Panc1 (cell line): ENCODE measurements at regions not wholly inside any gene's neighbourhood (a gene's known extent, or its start where the extent isn't known, plus 50 kb on each side); places are given as distances from the start of the nearest gene placed in this dataset.

ENCODE experiments used
- POLR2AphosphoS5 ChIP-seq: IDR thresholded peaks from 2 replicates; pipeline ENCODE4 v1.6.1; 2012; ENCODE audit warnings: mild to moderate bottlenecking, low read depth, low read length, moderate library complexity
- SIN3A ChIP-seq: IDR thresholded peaks from 2 replicates; pipeline ENCODE4 v1.6.1; 2012; ENCODE audit warnings: low read depth, mild to moderate bottlenecking, low read length, moderate library complexity, borderline replicate concordance; ENCODE audit not compliant: insufficient read depth
- TCF7L2 ChIP-seq: IDR thresholded peaks from 2 replicates; pipeline ENCODE4 v1.6.1; 2011; ENCODE audit warnings: mild to moderate bottlenecking, low read depth, low read length, inconsistent platforms
- TF ChIP-seq, protein P1 (sequence below): fragments of 450-650 bp; IDR thresholded peaks from 2 replicates; pipeline ENCODE4 v1.5.1; 2017; ENCODE audit warnings: mild to moderate bottlenecking
- TF ChIP-seq, protein P2 (sequence below), 2 experiments: IDR thresholded peaks; 2 replicates each; pipeline ENCODE4 v1.6.1; 2011 to 2012; ENCODE audit warnings: low read depth in 2 of 2, control low read depth in 1 of 2, low read length in 1 of 2, mild to moderate bottlenecking in 1 of 2, moderate library complexity in 1 of 2; ENCODE audit not compliant: insufficient read depth in 1 of 2

DNA sequence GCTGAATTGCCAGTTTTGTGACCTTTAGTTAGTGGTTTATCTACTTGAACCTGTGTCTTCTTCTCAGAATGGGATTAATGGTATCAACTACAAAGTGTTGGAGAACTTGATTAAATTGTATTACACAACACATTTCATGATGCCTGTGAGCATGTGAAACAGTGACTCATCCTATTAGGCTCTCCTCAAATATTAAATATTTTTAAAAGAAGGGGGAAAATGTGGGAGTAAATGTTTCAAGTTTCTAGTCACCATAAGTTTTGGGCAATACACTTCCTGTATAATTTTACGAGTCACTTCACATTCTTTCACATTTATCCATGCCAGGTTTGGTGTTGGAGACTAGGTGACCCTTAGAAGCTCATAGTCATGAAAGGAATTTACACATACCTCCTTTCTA is 147.0 kb downstream of the HS3ST1 start:
- TF ChIP-seq, protein P1, sequence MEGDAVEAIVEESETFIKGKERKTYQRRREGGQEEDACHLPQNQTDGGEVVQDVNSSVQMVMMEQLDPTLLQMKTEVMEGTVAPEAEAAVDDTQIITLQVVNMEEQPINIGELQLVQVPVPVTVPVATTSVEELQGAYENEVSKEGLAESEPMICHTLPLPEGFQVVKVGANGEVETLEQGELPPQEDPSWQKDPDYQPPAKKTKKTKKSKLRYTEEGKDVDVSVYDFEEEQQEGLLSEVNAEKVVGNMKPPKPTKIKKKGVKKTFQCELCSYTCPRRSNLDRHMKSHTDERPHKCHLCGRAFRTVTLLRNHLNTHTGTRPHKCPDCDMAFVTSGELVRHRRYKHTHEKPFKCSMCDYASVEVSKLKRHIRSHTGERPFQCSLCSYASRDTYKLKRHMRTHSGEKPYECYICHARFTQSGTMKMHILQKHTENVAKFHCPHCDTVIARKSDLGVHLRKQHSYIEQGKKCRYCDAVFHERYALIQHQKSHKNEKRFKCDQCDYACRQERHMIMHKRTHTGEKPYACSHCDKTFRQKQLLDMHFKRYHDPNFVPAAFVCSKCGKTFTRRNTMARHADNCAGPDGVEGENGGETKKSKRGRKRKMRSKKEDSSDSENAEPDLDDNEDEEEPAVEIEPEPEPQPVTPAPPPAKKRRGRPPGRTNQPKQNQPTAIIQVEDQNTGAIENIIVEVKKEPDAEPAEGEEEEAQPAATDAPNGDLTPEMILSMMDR = no peak
- no peak for TF ChIP-seq POLR2AphosphoS5
- TF ChIP-seq, protein P2, sequence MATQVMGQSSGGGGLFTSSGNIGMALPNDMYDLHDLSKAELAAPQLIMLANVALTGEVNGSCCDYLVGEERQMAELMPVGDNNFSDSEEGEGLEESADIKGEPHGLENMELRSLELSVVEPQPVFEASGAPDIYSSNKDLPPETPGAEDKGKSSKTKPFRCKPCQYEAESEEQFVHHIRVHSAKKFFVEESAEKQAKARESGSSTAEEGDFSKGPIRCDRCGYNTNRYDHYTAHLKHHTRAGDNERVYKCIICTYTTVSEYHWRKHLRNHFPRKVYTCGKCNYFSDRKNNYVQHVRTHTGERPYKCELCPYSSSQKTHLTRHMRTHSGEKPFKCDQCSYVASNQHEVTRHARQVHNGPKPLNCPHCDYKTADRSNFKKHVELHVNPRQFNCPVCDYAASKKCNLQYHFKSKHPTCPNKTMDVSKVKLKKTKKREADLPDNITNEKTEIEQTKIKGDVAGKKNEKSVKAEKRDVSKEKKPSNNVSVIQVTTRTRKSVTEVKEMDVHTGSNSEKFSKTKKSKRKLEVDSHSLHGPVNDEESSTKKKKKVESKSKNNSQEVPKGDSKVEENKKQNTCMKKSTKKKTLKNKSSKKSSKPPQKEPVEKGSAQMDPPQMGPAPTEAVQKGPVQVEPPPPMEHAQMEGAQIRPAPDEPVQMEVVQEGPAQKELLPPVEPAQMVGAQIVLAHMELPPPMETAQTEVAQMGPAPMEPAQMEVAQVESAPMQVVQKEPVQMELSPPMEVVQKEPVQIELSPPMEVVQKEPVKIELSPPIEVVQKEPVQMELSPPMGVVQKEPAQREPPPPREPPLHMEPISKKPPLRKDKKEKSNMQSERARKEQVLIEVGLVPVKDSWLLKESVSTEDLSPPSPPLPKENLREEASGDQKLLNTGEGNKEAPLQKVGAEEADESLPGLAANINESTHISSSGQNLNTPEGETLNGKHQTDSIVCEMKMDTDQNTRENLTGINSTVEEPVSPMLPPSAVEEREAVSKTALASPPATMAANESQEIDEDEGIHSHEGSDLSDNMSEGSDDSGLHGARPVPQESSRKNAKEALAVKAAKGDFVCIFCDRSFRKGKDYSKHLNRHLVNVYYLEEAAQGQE (IDR thresholded peaks at IDR 0.05; ENCODE audit: insufficient read depth in 1 of 2, low read depth in 2 of 2, low read length in 1 of 2) = no peak
- TF ChIP-seq TCF7L2 = no peak
- no peak for TF ChIP-seq SIN3A
